Activated CD8-positive, alpha-beta T cell treated with anti-CD3 and anti-CD28 coated beads for 36 hours (primary cell): ENCODE measurements at regions not wholly inside any gene's neighbourhood (a gene's known extent, or its start where the extent isn't known, plus 50 kb on each side); places are given as distances from the start of the nearest gene placed in this dataset.
"Not testable (repeated sequence)": the region's sequence is repeated elsewhere in the genome, so short reads cannot be mapped to it uniquely, and the experiment has no call there.

Source experiments
- ATAC-seq: fragments of 200-7000 bp; cut with Tn5 transposase; one replicate; pipeline ENCODE4 v1.10.0; 2021; ENCODE audit warnings: mild to moderate bottlenecking, moderate library complexity
- CTCF ChIA-PET: fragments of 350-600 bp; sonication (Branson Sonifier 250); formaldehyde crosslinking; loops from one replicate; lab custom pipeline; 2021; ENCODE audit warnings: antibody characterized with exemption; lab: Charles Lee
- POLR2A ChIA-PET: fragments of 350-600 bp; sonication (Branson Sonifier 250); formaldehyde crosslinking; loops from one replicate; lab custom pipeline; 2021; ENCODE audit warnings: antibody characterized with exemption; lab: Charles Lee
- DNase-seq: peaks from one replicate; pipeline ENCODE4 v3.0.0-alpha.2; 2020
- H3K27ac Mint-ChIP-seq: one replicate; pipeline ENCODE4 v1.8.0; 2021; ENCODE audit warnings: mild to moderate bottlenecking, mixed read lengths
- H3K27me3 Mint-ChIP-seq: one replicate; pipeline ENCODE4 v1.8.0; 2021; ENCODE audit warnings: mixed read lengths
- H3K36me3 Mint-ChIP-seq: one replicate; pipeline ENCODE4 v1.8.0; 2021; ENCODE audit warnings: low read depth, mixed read lengths
- H3K4me1 Mint-ChIP-seq: one replicate; pipeline ENCODE4 v1.8.0; 2021; ENCODE audit warnings: low read depth, mixed read lengths
- H3K4me3 Mint-ChIP-seq: one replicate; pipeline ENCODE4 v1.8.0; 2021; ENCODE audit warnings: mild to moderate bottlenecking, moderate library complexity, mixed read lengths
- H3K9me3 Mint-ChIP-seq: one replicate; pipeline ENCODE4 v1.8.0; 2021; ENCODE audit warnings: mixed read lengths
- intact Hi-C: fragments of 100-400 bp; cut with micrococcal nuclease; formaldehyde crosslinking; loops from one replicate; pipeline ENCODE4 v1.10.0; 2022
- TF ChIP-seq, protein P1 (sequence below): fragments of 200-600 bp; IDR thresholded peaks from one replicate; pipeline ENCODE4 v1.8.0; 2022; ENCODE audit warnings: antibody characterized with exemption, mild to moderate bottlenecking

DNA sequence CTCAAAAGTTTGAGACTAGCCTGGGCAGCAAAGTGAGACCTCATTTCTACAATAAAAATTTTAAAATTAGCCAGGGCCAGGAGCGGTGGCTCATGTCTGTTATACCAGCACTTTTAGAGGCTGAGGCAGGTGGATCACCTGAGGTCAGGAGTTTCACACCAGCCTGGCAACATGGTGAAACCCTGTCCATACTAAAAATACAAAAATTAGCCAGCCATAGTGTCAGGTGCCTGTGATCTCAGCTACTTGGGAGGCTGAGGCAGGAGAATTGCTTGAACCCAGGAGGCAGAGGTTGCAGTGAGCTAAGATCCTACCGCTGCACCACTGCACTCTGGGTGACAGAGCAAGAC is 85.1 kb upstream of the MAP4 start:
- H3K36me3 Mint-ChIP-seq, H3K9me3 Mint-ChIP-seq, intact Hi-C loops, H3K27ac Mint-ChIP-seq, DNase-seq, H3K4me3 Mint-ChIP-seq, ATAC-seq, H3K4me1 Mint-ChIP-seq, H3K27me3 Mint-ChIP-seq: not testable (repeated sequence)
- ChIA-PET POLR2A (interaction anchor here (1.8 kb wide), 1 partner anchor 12 kb away, joined by 3 read pairs; no protein-coding TSS in a partner anchor), CTCF (interaction anchor here (0.6 to 1.5 kb wide), 3 partner anchors 10 to 335 kb away, joined by 3 read pairs; no protein-coding TSS in a partner anchor)

DNA sequence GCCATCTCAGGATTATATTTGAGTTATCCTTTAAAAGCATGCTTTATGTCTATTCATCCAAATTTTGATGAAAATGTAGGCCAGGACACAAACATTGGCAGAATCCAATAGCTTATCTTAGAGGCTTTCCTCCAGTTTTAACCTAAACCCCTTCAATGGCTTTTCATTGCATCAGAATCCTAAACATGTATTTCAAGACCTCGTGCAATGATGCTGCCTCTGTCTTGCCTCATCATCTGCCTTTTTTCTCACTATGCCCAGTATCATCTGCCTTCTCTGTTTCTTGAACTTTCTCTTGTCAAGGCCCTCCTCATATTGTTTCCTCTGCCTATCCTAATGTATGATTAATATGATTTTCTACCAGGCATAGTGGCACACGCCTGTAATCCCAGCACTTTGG is 76.1 kb upstream of the MAP4 start:
- ATAC-seq: no peak
- TF ChIP-seq, protein P1, sequence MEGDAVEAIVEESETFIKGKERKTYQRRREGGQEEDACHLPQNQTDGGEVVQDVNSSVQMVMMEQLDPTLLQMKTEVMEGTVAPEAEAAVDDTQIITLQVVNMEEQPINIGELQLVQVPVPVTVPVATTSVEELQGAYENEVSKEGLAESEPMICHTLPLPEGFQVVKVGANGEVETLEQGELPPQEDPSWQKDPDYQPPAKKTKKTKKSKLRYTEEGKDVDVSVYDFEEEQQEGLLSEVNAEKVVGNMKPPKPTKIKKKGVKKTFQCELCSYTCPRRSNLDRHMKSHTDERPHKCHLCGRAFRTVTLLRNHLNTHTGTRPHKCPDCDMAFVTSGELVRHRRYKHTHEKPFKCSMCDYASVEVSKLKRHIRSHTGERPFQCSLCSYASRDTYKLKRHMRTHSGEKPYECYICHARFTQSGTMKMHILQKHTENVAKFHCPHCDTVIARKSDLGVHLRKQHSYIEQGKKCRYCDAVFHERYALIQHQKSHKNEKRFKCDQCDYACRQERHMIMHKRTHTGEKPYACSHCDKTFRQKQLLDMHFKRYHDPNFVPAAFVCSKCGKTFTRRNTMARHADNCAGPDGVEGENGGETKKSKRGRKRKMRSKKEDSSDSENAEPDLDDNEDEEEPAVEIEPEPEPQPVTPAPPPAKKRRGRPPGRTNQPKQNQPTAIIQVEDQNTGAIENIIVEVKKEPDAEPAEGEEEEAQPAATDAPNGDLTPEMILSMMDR: no peak
- Mint-ChIP-seq H3K27ac (no peak overlapping the region), H3K36me3 (no peaks in the 10 kb centered on the region), H3K4me1 (peaks cover 13% of the 10 kb centered on the region), H3K27me3 (no peaks in the 10 kb centered on the region), H3K4me3 (no peak overlapping the region), H3K9me3 (no peaks in the 10 kb centered on the region)
- no peak for DNase-seq
- intact Hi-C loops: no loop called here
- ChIA-PET CTCF (no interaction called here), POLR2A (no interaction called here)

DNA sequence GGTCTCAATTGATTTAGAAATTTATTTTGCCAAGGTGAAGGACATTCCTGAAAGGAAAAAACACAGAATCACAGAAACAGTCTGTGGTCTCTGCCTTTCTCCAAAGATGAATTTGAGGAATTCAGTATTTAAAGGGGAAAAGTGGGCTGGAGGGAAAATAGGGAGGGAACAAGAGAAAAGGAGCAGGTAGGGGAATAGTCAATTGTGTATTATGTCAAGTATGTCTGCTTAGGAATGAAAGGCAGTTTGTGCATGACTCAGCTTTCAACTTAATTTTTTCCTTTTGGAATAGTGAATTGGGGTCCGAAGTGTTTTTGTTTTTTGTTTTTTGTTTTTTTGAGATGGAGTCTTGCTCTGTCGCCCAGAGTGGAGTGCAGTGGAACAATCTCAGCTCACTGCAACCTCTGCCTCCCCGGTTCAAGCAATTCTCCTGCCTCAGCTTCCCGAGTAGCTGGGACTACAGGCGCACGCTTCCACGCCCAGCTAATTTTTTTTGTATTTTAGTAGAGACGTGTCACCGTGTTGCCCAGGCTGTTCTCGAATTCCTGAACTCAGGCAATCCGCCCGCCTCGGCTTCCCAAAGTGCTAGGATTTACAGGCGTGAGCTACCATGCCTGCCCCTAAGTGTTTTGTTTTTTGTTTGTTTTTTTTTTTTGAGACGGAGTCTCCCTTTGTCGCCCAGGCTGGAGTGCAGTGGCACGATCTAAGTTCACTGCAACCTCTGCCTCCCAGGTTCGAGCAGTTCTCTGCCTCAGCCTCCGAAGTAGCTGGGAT is 74.1 kb upstream of the MAP4 start:
- H3K36me3 Mint-ChIP-seq: no peaks in the 10 kb centered on the region
- peak overlapping the region; percentile 98 for H3K4me3 Mint-ChIP-seq
- no peak for ATAC-seq
- ChIA-PET CTCF (interaction anchor here (0.5 to 1.3 kb wide), 3 partner anchors 11 to 182 kb away, joined by 3 read pairs; no protein-coding TSS in a partner anchor), POLR2A (interaction anchor here (0.6 to 2.7 kb wide), 4 partner anchors 16 to 101 kb away, joined by 3 to 9 read pairs (median 3); partner anchors contain the start of gene CDC25A)
- no peaks in the 10 kb centered on the region for H3K9me3 Mint-ChIP-seq
- TF ChIP-seq, protein P1: no peak
- peak overlapping the region; percentile 98 for H3K27ac Mint-ChIP-seq
- no peaks in the 10 kb centered on the region for H3K27me3 Mint-ChIP-seq
- intact Hi-C loops: no loop called here
- peaks cover 22% of the 10 kb centered on the region for H3K4me1 Mint-ChIP-seq
- DNase-seq: no peak

DNA sequence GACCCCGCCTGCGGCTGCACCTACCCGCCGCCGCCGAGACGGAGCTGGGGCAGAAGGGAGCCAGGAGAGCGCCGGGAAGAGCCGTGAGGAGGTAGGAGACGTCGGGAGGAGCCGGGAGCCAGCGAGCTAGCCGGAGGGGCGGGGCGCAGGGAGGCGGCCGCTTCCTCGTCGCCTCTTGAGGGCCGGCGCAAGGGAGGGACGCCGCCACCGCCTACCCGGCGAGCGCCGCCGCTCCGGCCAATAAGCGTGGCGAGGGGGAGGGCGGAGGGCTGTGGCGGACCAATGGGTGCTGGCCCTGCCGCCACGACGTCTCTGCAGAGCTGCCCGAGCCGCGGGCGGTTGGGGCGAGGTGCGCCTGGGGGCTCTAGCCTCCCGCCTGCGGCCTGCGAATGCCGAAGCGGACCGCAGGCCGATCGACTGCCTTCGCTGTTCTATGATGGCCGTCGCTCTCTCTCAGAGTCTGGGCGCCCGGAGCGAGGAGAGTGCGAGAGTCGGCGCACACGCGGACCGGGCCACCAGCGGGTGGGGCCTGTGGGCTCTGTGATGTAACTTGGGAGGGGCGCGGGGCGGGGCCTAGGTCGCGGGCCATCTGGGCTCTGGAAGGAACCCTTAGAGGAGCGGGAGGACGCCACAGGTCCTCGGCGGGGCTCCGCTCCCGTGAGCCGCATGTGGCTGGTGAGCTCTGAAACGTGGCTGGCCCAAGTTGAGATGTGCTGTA is 72.7 kb upstream of the MAP4 start:
- intact Hi-C loops: no loop called here
- ChIA-PET POLR2A (interaction anchor here (0.6 to 2.7 kb wide), 7 partner anchors 10 to 145 kb away, joined by 3 to 9 read pairs (median 4); partner anchors contain the start of gene CDC25A), CTCF (interaction anchor here (0.7 to 1.5 kb wide), 5 partner anchors 9 to 264 kb away, joined by 3 to 4 read pairs (median 3); partner anchors contain the start of gene CDC25A)
- Mint-ChIP-seq H3K4me3 (peak overlapping the region; percentile 98), H3K27ac (peak overlapping the region; percentile 98), H3K27me3 (no peaks in the 10 kb centered on the region), H3K4me1 (peaks cover 33% of the 10 kb centered on the region), H3K9me3 (no peaks in the 10 kb centered on the region), H3K36me3 (peaks cover 7% of the 10 kb centered on the region)
- DNase-seq: peak; percentile 98
- peak; percentile 96 for ATAC-seq
- TF ChIP-seq, protein P1: no peak

DNA sequence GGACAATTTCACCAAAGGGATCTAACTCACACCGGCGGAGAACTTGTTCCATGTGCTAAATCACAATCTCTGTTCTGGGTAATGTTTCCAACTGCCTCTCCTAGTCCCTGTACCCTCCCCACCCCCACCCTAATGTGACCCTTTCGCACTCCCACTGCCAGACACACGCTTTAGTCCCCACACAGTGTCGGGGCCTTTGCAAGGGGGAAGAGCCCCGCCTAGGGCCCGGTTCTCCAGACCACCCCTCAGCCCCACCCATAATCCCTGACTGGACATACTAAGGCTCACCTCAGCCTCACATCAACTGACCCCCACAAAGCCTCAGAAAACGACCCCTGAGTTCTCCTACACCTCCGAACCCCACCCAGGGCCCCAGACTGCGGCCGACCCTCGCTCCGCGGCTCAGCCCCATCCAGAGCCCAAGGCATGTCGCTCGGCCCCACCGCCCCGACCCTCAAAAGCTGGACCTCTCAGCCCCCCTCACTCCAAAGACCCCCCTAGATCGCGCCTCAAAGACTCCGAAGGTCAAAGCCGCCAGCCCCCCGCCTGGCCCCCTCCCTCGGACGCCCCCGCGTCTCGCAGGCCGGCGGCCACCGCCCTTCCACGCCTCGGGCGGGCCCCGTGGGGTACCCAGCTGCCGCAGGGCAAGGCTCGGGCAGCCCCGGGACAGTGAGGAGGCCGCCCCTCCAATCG is 72.0 kb upstream of the MAP4 start:
- Mint-ChIP-seq H3K27ac (peak overlapping the region; percentile 98), H3K4me3 (peak overlapping the region; percentile 98), H3K27me3 (no peaks in the 10 kb centered on the region), H3K36me3 (peaks cover 7% of the 10 kb centered on the region), H3K9me3 (no peaks in the 10 kb centered on the region), H3K4me1 (peaks cover 33% of the 10 kb centered on the region)
- intact Hi-C loops: no loop called here
- DNase-seq (no peak), ATAC-seq (peak; percentile 20)
- ChIA-PET POLR2A (interaction anchor here (0.6 to 2.7 kb wide), 6 partner anchors 11 to 144 kb away, joined by 3 to 9 read pairs (median 4); partner anchors contain the start of gene CDC25A), CTCF (interaction anchor here (0.7 to 1.5 kb wide), 5 partner anchors 8 to 263 kb away, joined by 3 to 4 read pairs (median 3); partner anchors contain the start of gene CDC25A)
- TF ChIP-seq, protein P1: no peak
